Endometrial microvascular endothelial cells (primary cell): ENCODE measurements at regions not wholly inside any gene's neighbourhood (a gene's known extent, or its start where the extent isn't known, plus 50 kb on each side); places are given as distances from the start of the nearest gene placed in this dataset.
"Not testable (repeated sequence)": the region's sequence is repeated elsewhere in the genome, so short reads cannot be mapped to it uniquely, and the experiment has no call there.

Experiments used
- in situ Hi-C: cut with HindIII; loops from 2 replicates; pipeline ENCODE4 v1.10.0; 2017; ENCODE audit warnings: low sequenced_read_pairs, low pct_unique_long_range_greater_than_20kb; ENCODE audit errors: inconsistent ontology term

DNA sequence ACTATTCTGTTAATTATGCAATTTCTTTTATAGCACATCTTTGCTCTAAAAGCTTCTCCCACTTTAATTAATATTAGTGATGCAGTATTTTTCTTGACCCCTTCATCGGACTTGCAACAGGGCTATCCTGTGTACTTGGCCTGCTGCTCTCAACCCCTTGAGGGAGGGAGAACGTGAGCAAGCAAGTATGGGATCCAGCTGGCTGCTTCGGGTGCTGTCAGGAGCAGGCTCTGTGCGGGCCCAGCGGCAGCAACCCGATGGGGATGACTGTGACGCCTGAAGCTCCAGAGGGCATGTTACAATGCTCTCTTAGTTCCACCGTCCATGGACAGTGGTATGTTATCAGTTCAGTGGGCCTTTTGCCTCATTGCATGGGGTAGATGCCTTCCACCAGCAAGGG is 519.8 kb upstream of the CITED2 start:
- in situ Hi-C loops = no loop called here

GRCh38 chr6:139891471-139891870 is 517.0 kb upstream of the CITED2 start:
- in situ Hi-C loops = no loop called here

GRCh38 chr6:139888681-139889122 is 514.3 kb upstream of the CITED2 start:
- in situ Hi-C loops = no loop called here

- in situ Hi-C loops = no loop called here
Observed at GRCh38 chr6:139887275-139887674, 512.8 kb upstream of the CITED2 start.

GRCh38 chr6:139886396-139886795 is 511.9 kb upstream of the CITED2 start:
- in situ Hi-C loops = no loop called here

GRCh38 chr6:139885909-139886308 is 511.5 kb upstream of the CITED2 start:
- in situ Hi-C loops = no loop called here

DNA sequence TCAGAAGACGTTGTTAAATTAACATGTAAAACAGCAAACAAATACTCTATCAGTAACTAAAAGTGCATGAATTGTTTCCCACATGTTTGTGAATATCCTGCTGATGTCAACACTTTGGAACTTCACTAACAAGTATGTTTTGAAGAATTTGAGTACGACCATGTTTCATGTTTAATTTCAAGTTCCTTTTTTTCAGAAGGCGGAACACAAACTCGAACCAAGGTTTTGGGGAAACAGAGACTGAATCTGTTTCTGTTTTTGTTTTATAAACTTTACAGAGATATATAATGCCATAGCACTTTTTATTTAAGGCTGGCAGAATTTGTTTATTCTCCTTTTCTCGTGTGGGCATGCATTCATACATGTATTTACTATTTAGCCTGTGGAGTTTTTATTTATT is 509.3 kb upstream of the CITED2 start:
- in situ Hi-C loops = no loop called here

DNA sequence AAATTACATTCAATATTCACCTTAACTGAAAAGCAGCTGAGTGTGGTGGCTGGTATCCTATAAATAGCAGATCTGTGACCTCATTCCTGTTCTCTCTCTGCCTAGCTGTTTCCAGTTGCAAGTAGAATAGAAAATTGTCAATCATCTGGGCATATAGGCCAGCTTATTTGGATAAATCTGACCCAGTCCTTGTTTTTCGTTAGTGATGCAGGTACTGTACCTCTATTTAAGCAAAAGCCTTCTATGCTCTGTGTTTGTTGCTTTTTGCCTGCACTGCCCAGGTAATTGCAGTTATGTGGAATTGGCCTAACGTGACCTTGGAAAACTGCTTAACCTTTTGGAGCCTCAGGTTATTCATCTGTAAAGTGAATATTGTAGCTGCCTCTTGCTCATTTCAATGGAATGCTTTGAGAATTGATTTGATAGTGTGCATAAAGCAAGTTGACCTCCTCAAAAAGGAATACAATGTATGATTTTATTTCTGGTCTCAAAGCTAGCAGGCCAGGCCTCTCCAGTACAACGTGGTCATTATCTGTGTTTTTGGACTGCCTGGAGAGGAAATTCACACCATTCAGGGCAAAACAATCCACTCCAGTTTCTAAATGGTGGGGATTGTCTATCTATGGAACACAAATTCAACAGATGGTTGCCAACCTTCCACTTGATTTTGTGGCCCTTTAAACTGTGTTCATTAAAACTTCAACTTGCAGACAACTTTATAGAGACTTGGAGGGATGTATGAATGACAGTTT is 508.7 kb upstream of the CITED2 start:
- in situ Hi-C loops = no loop called here

DNA sequence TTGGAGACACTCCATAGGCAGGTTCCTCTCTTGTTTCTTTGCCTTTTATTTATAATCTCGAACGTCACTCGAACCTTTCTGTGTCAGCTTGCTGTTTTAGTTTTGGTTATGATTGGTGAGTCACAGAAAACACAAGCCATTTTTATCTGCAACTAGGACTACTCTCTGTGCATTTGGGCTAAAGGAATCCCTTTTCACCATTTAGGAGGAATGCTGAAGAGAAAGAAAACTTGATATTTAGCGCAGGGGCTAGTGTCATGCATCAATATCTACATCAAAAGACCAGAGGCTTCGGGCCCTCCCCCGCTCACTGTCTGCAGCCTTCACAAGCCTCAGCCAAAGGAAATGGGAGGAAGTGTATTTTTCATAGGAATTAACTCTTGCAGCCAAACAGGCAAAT is 507.8 kb upstream of the CITED2 start:
- in situ Hi-C loops = no loop called here

DNA sequence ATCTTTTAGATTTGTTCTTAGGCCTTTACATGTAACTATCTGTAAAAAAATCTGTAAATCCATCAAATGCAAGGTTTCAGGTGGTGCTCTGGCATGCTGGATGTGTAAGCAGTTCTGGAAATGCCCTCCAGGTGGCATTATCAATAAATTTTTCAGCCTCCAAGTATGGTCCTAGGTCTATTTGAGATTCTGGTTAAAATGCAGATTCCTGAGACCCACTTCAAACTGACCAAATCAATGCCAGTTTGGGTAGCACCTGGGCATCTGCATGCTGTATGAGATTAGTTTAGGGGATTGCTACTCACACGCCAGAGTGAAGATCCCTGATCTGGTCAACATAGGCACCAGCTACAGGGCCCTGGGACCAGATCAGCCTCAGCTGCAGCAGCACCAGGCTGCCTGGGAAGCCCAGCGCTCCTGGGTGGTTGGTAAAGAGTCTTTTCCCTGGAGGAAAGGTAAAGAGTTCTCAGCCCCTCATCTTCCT is 507.3 kb upstream of the CITED2 start:
- in situ Hi-C loops = no loop called here

- in situ Hi-C loops = no loop called here
Observed at GRCh38 chr6:139881236-139881635, 506.8 kb upstream of the CITED2 start.

DNA sequence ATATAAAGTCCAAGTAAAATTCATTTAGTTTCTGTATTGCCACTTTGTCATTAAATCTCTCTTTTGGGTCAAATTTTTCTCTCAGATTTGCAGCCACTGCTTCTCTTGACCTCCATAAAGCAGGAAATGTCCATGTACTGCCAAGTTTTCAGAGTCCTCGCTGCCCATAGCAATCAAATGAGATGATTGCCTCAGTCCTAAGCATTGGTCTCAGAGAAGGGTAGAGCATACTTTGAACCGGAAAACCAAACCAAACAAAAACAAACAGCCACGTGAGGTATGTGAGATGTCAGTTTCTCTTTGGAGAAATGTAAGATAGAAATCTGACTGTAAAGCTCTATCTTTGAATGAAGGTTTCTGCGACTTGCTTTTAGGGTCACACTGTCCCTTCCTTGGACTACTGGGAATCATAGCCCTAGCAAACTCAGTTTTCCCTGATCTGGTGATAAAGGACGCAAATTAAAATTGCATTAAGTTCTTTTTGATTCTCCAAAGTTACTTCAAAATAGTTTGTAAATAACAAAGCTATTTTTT is 505.4 kb upstream of the CITED2 start:
- in situ Hi-C loops = no loop called here

DNA sequence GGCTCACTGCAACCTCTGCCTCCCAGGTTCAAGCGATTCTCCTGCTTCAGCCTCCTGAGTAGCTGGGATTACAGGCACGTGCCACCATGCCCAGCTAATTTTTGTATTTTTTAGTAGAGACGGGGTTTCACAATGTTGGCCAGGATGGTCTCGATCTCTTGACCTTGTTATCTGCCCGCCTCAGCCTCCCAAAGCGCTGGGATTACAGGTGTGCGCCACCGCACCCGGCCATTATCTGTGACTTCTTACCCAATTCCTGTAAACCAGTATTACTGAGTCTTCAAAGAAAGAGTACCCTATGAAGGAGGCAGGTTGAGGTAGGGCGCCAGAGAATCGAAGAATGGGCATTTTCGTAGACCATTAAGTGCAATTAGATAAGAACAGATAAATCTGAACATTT is 504.8 kb upstream of the CITED2 start:
- in situ Hi-C loops = not testable (repeated sequence)

DNA sequence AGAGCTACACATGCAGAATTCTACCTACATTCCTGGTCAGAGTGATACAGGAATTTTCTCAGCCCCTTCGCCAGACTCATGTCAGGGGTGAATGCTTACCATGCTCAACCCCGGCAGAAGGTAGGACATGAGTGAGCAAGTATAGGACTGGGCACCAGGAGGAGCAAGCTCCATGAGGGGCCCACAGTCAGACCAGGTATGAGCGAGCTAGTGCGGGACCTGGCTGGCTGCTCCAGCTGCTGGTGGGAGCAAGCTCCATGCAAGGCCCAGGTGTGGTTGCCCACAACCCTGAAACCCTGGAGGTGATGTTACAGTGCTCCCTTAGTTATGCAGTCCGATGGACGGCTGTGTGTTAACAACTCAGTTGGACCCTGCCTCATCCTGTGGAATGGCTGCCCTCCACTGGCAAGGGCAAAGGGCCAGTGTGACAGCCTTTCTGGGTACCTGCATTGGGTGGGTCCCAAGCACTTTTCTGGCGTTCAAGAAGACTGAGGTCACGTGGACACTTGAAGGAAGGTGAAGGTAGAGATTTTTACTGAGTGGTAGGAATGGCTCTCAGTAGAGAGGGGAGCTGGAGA is 503.5 kb upstream of the CITED2 start:
- in situ Hi-C loops = no loop called here

DNA sequence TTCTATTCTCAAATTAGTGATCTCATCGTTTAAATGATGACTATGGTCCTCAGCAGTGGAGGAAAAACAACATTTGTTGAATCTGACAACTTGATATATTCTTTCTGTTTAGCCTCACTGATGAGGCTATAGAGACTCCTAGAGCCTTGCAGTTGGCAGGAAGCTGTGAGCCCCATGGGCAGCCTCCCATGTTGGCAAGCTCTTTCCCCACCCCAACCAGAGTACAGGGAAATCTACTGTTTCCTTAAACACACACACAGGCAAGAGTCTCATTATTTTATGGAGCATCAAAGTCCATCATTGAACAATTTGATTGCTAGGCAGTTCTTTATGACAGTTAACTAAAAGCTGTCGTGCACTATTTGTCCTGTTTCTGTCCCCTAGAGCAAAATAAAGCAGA is 498.2 kb upstream of the CITED2 start:
- in situ Hi-C loops = no loop called here

- in situ Hi-C loops = no loop called here
Observed at GRCh38 chr6:139871803-139872510, 497.5 kb upstream of the CITED2 start.

- in situ Hi-C loops = no loop called here
Observed at GRCh38 chr6:139871165-139871710, 496.8 kb upstream of the CITED2 start.

DNA sequence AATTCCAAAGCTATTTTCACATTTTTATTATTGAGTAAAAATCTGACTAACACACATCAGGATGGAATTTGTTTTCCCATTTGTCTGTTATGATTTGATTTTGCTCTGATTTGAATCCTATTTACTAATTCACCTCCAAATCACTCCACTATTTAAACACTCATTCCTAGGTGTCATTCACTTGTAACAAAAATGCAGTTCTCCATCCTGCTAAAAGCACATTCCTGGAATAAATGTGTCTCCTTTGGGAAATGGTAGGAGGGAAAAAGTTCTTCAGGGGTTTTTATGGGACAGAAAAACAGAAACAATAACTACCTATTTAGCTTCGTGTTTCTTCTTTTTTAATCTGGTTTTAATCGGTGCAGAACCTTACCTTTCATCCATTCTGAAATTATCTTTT is 494.1 kb upstream of the CITED2 start:
- in situ Hi-C loops = no loop called here

GRCh38 chr6:139863964-139864363 is 489.5 kb upstream of the CITED2 start:
- in situ Hi-C loops = no loop called here

DNA sequence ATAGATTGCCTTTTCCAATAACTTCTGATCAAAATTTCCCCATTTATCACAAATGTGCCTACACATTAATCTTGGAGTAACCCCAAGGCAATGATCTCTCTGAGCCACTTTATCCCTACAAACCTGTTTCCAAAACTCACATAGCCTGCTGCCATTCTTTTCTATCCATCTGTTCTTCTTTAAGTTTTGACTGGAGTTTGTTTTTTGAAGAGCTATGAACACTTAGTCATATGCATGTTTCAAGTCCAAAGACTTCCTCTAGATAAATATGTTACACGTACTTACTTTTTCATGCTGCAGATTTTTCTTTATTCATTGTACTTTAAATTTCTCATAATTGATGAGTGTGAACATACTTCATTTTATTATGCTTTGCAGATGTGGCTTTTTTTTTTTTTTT is 488.9 kb upstream of the CITED2 start:
- in situ Hi-C loops = no loop called here
